Liver (tissue), 1 donor: ENCODE measurements at regions not wholly inside any gene's neighbourhood (a gene's known extent, or its start where the extent isn't known, plus 50 kb on each side); places are given as distances from the start of the nearest gene placed in this dataset.

Experiments used
- FOXA2 ChIP-seq: IDR thresholded peaks from 2 replicates; pipeline ENCODE4 v1.6.1; 2016; ENCODE audit warnings: antibody characterized with exemption
- TF ChIP-seq, protein P1 (sequence below): IDR thresholded peaks from 2 replicates; pipeline ENCODE4 v1.6.1; 2016; ENCODE audit warnings: antibody characterized with exemption

DNA sequence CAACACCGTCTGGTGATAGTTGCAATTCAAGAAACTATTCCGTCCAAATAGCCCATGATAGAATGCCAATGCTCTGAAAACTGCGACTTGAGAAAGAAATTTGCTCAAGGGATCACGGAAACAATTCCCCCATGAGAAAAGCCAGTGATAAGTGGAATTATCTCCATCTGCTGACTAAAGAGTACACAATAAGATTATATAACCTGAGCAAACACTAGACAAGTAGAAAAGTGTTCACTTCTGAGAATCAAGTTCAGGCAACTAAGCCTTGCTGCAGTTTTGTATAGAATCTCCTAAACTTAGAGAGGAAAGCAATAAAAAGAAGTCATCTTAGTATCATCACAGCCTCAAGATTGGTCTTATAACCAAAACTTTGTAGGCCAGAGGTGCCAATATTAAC is 336.3 kb upstream of the NRXN1 start:
- TF ChIP-seq FOXA2 = no peak
- TF ChIP-seq, protein P1, sequence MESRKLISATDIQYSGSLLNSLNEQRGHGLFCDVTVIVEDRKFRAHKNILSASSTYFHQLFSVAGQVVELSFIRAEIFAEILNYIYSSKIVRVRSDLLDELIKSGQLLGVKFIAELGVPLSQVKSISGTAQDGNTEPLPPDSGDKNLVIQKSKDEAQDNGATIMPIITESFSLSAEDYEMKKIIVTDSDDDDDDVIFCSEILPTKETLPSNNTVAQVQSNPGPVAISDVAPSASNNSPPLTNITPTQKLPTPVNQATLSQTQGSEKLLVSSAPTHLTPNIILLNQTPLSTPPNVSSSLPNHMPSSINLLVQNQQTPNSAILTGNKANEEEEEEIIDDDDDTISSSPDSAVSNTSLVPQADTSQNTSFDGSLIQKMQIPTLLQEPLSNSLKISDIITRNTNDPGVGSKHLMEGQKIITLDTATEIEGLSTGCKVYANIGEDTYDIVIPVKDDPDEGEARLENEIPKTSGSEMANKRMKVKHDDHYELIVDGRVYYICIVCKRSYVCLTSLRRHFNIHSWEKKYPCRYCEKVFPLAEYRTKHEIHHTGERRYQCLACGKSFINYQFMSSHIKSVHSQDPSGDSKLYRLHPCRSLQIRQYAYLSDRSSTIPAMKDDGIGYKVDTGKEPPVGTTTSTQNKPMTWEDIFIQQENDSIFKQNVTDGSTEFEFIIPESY = no peak
